ENCODE measurements at regions not wholly inside any gene's neighbourhood (a gene's known extent, or its start where the extent isn't known, plus 50 kb on each side); places are given as distances from the start of the nearest gene placed in this dataset.

DNA sequence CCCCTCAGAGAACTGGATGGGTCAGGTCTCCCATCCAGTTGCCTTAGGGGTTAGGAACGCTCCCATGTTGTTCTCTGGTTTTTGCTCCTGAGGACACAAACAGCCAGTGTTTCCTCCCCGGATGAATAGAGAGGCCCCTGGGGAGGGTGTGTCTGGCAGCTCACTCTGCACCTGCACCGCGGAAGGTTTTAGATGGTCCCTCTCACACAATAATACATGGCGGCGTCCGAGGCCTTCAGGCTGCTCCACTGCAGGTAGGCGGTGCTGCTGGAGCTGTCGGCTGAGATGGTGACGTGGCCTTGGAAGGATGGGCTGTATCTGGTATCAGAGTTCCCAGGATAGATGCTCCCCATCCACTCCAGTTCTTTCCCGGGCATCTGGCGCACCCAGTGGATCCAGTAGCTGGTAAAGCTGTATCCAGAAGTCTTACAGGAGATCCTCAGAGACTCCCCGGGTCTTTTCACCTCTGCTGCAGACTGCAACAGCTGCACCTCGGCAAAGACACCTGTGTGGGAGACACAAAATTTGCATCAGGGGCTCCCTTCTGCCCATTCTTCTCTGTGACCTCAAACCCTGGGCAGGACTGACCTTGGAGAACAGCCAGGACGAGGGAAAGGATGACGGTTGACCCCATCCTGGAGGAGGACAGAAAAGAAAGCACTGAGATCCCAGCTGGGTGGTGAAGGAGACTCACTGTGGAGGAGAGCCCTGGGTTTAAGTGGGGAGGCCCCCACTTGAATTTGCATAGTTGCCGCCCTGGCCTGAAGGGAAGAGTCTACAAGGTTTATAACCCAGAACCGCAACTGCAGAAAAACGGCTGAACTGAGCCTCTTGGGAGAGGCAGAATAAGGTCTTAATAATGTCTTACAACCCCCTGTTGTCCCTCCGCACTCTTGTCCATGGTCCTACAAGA, 1324.8 kb downstream of the TMEM121 start:
- no peak overlapping the region for H3K27ac ChIP-seq
- H3K27me3 ChIP-seq, result no peaks in the 10 kb centered on the region
- DNase-seq, result no peak
- H3K4me3 ChIP-seq, result no peak overlapping the region
- no peak for TF ChIP-seq POLR2A (IDR thresholded peaks at IDR 0.05)
- TF ChIP-seq, protein P1, sequence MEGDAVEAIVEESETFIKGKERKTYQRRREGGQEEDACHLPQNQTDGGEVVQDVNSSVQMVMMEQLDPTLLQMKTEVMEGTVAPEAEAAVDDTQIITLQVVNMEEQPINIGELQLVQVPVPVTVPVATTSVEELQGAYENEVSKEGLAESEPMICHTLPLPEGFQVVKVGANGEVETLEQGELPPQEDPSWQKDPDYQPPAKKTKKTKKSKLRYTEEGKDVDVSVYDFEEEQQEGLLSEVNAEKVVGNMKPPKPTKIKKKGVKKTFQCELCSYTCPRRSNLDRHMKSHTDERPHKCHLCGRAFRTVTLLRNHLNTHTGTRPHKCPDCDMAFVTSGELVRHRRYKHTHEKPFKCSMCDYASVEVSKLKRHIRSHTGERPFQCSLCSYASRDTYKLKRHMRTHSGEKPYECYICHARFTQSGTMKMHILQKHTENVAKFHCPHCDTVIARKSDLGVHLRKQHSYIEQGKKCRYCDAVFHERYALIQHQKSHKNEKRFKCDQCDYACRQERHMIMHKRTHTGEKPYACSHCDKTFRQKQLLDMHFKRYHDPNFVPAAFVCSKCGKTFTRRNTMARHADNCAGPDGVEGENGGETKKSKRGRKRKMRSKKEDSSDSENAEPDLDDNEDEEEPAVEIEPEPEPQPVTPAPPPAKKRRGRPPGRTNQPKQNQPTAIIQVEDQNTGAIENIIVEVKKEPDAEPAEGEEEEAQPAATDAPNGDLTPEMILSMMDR (IDR thresholded peaks at IDR 0.05), result no peak
- no peaks in the 10 kb centered on the region for H3K36me3 ChIP-seq (replicated peaks in 1 of 2)
- H3K4me1 ChIP-seq (replicated peaks in 1 of 2), result peaks cover 0 to 5% of the 10 kb centered on the region in 2 donors
- no peaks in the 10 kb centered on the region for H3K9me3 ChIP-seq (replicated peaks in 1 of 3)
- WGBS, 4 donors, result 76 to 82% (median 78%) methylated on average over 15 to 20 of the region's 20 CpGs
- intact Hi-C loops (cut with DNase I), result no loop called here

DNA sequence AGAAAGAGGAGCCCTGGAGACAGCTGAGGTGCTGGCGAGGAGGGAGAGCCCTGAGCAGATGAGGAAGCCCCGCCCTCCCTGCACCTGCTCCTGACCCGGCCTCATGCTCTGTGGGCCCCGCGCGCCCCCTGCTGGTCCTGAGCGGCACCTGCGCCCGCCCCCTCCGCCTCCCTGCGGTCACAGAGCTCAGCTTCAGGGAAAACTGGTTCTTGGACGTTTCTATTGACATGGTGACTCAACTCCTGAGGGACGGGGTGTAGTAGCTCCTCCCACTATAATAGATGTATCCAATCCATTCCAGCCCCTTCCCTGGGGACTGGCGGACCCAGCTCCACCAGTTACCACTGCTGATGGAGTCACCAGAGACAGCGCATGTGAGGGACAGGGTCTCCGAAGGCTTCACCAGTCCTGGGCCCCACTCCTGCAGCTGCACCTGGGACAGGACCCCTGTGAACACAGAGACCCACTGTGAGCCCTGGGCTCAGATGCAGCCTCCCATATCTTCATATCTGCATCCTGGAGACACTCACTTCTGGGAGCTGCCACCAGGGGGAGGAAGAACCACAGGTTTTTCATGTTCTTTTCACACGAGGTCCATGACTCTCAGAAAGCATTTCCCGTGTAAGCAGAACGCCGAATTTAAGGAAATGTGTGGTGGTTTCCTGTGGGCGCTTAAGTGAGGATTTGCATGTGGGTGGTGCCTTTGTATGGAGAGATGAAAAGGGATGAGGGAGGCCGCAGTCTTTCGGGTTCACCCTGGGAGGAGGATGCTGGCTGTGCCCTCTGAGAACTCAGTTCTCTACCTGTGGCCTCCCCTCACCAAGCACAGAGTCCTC, 1346.4 kb downstream of the TMEM121 start:
- Histone ChIP-seq H3K27ac (no peak overlapping the region), H3K36me3 (replicated peaks in 1 of 2) (no peaks in the 10 kb centered on the region), H3K4me1 (replicated peaks in 1 of 2) (no peaks in the 10 kb centered on the region), H3K4me3 (no peak overlapping the region), H3K27me3 (peaks cover 4% of the 10 kb centered on the region), H3K9me3 (replicated peaks in 1 of 3) (no peaks in the 10 kb centered on the region)
- intact Hi-C loops (cut with DNase I), result no loop called here
- WGBS, 4 donors, result 48 to 68% (median 49%) methylated on average over 17 to 23 of the region's 23 CpGs
- TF ChIP-seq, protein P1 (IDR thresholded peaks at IDR 0.05), result peak; percentile 8 to 56 (median 40)
- TF ChIP-seq POLR2A (IDR thresholded peaks at IDR 0.05), result no peak
- DNase-seq, result peak; percentile 36 to 71 (median 47)

DNA sequence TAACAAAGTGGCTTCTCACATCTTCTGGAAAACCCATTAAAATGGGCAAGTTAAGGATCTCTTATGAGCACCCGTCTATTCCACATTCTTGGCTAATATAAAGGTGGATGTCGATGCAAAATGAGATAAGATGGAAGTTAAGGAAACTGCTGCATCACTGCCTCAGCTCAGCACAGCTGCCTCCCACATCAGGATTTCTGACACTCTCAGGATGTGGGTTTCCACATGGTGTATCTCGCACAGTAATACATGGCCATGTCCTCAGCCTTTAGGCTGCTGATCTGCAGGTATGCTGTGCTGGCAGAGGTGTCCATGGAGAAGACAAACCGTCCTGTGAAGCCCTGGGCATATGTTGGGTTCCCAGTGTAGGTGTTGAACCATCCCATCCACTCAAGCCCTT, 1348.0 kb downstream of the TMEM121 start:
- no peak overlapping the region for H3K27ac ChIP-seq
- H3K4me3 ChIP-seq, result no peak overlapping the region
- DNase-seq, result no peak
- TF ChIP-seq, protein P1 (IDR thresholded peaks at IDR 0.05), result no peak
- no peak for TF ChIP-seq POLR2A (IDR thresholded peaks at IDR 0.05)
- 41 to 71% (median 47%) methylated on average over 3 to 4 of the region's 4 CpGs for WGBS, 4 donors
- H3K4me1 ChIP-seq (replicated peaks in 1 of 2), result no peaks in the 10 kb centered on the region
- H3K36me3 ChIP-seq (replicated peaks in 1 of 2), result no peaks in the 10 kb centered on the region
- peaks cover 4% of the 10 kb centered on the region for H3K27me3 ChIP-seq
- H3K9me3 ChIP-seq (replicated peaks in 1 of 3), result no peaks in the 10 kb centered on the region
- intact Hi-C loops (cut with DNase I), result no loop called here

DNA sequence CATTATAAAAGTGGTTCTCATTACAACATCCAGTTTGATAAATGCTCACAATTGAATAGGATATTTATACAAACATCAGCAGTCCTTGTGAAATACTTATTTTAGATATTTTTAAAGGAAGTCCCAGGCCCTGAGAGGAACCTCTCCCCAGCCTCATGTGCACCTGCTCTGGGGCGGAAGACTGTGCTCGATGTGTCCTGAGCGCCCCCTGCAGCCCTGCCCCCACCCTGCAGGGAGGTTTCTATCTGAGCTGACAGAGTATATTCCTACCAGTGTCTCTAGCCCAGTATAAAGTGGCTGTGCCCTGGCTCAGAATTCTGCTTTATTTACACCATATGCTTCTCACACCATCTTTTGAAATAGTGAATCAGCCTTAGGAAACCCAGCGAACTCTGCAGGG, 1349.1 kb downstream of the TMEM121 start:
- peak in 1 of 7 donors; percentile 21 for DNase-seq
- H3K27me3 ChIP-seq, result peaks cover 4% of the 10 kb centered on the region
- H3K9me3 ChIP-seq (replicated peaks in 1 of 3), result no peaks in the 10 kb centered on the region
- H3K4me3 ChIP-seq, result no peak overlapping the region
- no peak overlapping the region for H3K27ac ChIP-seq
- WGBS, 4 donors, result 23 to 30% (median 29%) methylated on average over 4 of the region's 4 CpGs
- H3K36me3 ChIP-seq (replicated peaks in 1 of 2), result no peaks in the 10 kb centered on the region
- TF ChIP-seq, protein P1 (IDR thresholded peaks at IDR 0.05), result peak in 3 of 6 experiments; percentile 15 to 22 (median 16)
- no peak for TF ChIP-seq POLR2A (IDR thresholded peaks at IDR 0.05)
- intact Hi-C loops (cut with DNase I), result no loop called here
- H3K4me1 ChIP-seq (replicated peaks in 1 of 2), result no peaks in the 10 kb centered on the region
